ENCODE measurements at regions not wholly inside any gene's neighbourhood (a gene's known extent, or its start where the extent isn't known, plus 50 kb on each side); places are given as distances from the start of the nearest gene placed in this dataset.

DNA sequence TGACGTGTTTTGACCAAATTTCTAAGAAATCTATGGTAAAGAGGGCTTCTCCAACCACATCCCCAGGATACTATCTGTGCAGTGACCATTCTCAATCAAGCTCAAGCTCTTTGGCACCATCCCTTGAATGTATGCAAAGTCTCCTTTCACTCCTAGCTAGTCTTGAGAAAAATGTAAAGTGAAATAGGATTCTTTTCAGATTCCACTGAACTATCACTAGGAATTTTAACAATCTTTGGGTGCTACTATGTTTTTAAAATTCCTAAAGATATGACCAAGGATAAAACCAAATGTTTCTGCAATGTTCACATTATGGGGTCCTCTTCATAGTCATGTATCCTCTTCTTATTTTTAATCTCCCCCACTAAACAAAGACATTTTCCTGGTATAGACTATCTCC is 107.8 kb downstream of the TMCO5A start:
- Histone ChIP-seq H3K9ac (no peak overlapping the region), H3K4me1 (ENCODE audit: control insufficient read depth in 1 of 2, insufficient read depth in 2 of 2, low read depth in 1 of 2, low read length in 1 of 2) (peaks cover 2 to 26% of the 10 kb centered on the region in 2 experiments; a peak in 3 of 4 replicates), H3K9me2 (no peaks in the 10 kb centered on the region), H3K27ac (ENCODE audit: low read depth in 2 of 2, low read length in 1 of 2) (peak overlapping the region in 1 of 2 experiments; percentile 38; a peak in 1 of 4 replicates), H3K27me3 (ENCODE audit: insufficient read depth) (no peaks in the 10 kb centered on the region), H2AFZ (ENCODE audit: low read depth) (peak overlapping the region; percentile 29; the same call in 1 of the 2 replicates), H3K36me3 (replicated peaks in 1 of 2; ENCODE audit: control insufficient read depth in 1 of 2, insufficient read depth in 2 of 2, low read length in 1 of 2) (no peaks in the 10 kb centered on the region), H3F3A (replicated peaks; ENCODE audit: insufficient read depth) (peaks cover 24% of the 10 kb centered on the region), H3K4me3 (ENCODE audit: low read depth in 2 of 2, low read length in 1 of 2) (no peak overlapping the region), H3K4me2 (peak overlapping the region; percentile 17; the same call in 1 of the 2 replicates), H4K20me1 (ENCODE audit: insufficient read depth) (no peaks in the 10 kb centered on the region), H3K79me2 (ENCODE audit: insufficient read depth) (no peaks in the 10 kb centered on the region), H3K9me3 (no peaks in the 10 kb centered on the region)
- WGBS (ENCODE audit: low lambda C conversion rate), result 89% methylated on average over 1 of the region's 1 CpG
- CTCF ChIA-PET, result interaction anchor here (1.0 kb wide), 1 partner anchor 210 kb away, joined by 3 read pairs; no protein-coding TSS in a partner anchor
- TF ChIP-seq FOXM1 (IDR thresholded peaks at IDR 0.05; ENCODE audit: low read depth), result no peak
- TF ChIP-seq CHD2 (IDR thresholded peaks at IDR 0.05; ENCODE audit: low read length, partially characterized antibody), result no peak
- no peak for TF ChIP-seq POLR2AphosphoS5 (IDR thresholded peaks at IDR 0.05; ENCODE audit: low read depth, low read length)
- DNase-seq, result no peak
- POLR2A ChIA-PET, result no interaction called here

- TF ChIP-seq REST (IDR thresholded peaks at IDR 0.05; ENCODE audit: low read depth, low read length) (no peak), EP300 (IDR thresholded peaks at IDR 0.05; ENCODE audit: borderline replicate concordance in 1 of 2, low read depth in 1 of 2, low read length in 1 of 2) (no peak), TEAD4 (IDR thresholded peaks at IDR 0.05; ENCODE audit: borderline replicate concordance, insufficient read depth) (no peak), POLR2AphosphoS5 (IDR thresholded peaks at IDR 0.05; ENCODE audit: low read depth, low read length) (no peak), JUND (IDR thresholded peaks at IDR 0.05) (no peak)
- TF ChIP-seq, protein P1, sequence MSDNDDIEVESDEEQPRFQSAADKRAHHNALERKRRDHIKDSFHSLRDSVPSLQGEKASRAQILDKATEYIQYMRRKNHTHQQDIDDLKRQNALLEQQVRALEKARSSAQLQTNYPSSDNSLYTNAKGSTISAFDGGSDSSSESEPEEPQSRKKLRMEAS (IDR thresholded peaks at IDR 0.05; ENCODE audit: low read depth), result no peak
- Histone ChIP-seq H3K4me1 (ENCODE audit: control insufficient read depth in 1 of 2, insufficient read depth in 2 of 2, low read depth in 1 of 2, low read length in 1 of 2) (peaks cover 2 to 26% of the 10 kb centered on the region in 2 experiments; a peak in 3 of 4 replicates), H3K4me3 (ENCODE audit: low read depth in 2 of 2, low read length in 1 of 2) (no peak overlapping the region), H3K79me2 (ENCODE audit: insufficient read depth) (no peaks in the 10 kb centered on the region), H2AFZ (ENCODE audit: low read depth) (peak overlapping the region; percentile 6), H3K9ac (no peak overlapping the region), H3K9me3 (no peaks in the 10 kb centered on the region), H4K20me1 (ENCODE audit: insufficient read depth) (no peaks in the 10 kb centered on the region), H3K4me2 (peak overlapping the region; percentile 17), H3F3A (replicated peaks; ENCODE audit: insufficient read depth) (peaks cover 22% of the 10 kb centered on the region), H3K36me3 (replicated peaks in 1 of 2; ENCODE audit: control insufficient read depth in 1 of 2, insufficient read depth in 2 of 2, low read length in 1 of 2) (no peaks in the 10 kb centered on the region), H3K9me2 (no peaks in the 10 kb centered on the region), H3K27me3 (ENCODE audit: insufficient read depth) (no peaks in the 10 kb centered on the region), H3K27ac (ENCODE audit: low read depth in 2 of 2, low read length in 1 of 2) (0 out of 4 replicates have a peak overlapping the region, but pooled peaks of 1 of the 2 experiments have one; percentile 38)
- CTCF ChIA-PET, result interaction anchor here (1.0 to 1.1 kb wide), 2 partner anchors 20 to 209 kb away, joined by 3 read pairs; no protein-coding TSS in a partner anchor
- no peak for DNase-seq
- WGBS (ENCODE audit: low lambda C conversion rate), result 85% methylated on average over 9 of the region's 9 CpGs
- POLR2A ChIA-PET, result no interaction called here
Observed at GRCh38 chr15:38042707-38043445, 108.4 kb downstream of the TMCO5A start.

Data from SK-N-SH (cell line).